GM18873 (cell line): ENCODE measurements at regions not wholly inside any gene's neighbourhood (a gene's known extent, or its start where the extent isn't known, plus 50 kb on each side); places are given as distances from the start of the nearest gene placed in this dataset.
"Not testable (repeated sequence)": the region's sequence is repeated elsewhere in the genome, so short reads cannot be mapped to it uniquely, and the experiment has no call there.

Source experiments
- ATAC-seq: cut with Tn5 transposase; IDR thresholded peaks from one replicate; pipeline ENCODE4 v1.9.1; 2021; ENCODE audit warnings: mild to moderate bottlenecking, moderate library complexity, moderate number of reproducible peaks; ENCODE audit not compliant: unreplicated experiment, low FRiP score

DNA sequence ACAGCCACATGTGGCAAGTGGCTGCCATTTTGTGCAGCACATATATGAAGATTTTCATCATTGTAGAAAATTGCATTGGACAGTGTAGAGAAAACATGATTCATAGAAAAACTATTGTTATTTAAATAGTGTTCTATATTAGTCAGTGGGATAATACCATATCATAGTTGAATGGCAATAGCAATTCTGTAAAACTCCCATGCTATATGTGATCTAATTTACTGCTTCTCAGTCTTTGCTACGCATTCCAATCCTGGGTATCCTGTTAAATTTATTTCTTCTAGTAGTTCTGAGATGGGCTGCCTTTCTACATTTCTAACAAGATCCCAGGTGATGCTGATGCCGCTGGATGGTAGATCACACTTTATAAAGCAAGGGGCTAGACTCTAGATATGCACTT lies 117.5 kb upstream of the FBXO28 start:
- ATAC-seq = not testable (repeated sequence)

DNA sequence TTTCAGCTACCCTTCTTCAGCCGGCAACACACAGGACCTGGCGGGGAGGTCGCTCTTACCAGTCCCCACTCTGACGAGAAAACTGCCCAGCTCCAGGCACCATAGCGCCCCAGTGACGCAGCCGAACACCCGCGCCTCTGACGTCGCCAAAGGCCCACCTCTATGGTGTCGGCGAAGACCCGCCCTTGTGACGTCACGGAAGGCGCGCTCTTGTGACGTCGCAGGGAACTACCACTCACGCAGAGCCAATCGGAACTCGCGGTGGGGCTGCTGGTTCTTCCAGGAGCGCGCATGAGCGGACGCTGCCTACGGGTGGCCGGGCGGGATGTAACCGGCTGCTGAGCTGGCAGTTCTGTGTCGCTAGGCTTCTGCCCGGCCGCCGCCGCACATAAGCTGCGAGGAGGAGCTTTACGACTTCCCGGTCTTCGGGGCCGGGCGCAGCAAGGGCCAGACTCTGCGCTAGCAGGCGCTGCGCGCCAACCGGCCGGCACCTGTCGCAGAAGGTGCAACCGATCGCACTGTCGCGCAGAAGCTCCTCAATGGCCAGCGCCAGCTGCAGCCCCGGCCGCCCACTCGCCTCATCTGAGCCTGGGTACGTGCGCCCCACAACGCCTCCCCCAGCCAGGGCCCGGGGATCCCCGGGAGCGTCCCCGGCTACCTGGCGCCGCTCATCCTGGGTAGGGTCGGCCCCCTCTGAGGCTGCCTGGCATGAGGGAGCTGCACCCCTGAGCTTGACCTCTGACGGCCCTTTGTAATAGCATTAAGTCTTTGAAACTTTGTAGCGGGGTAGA lies 121.3 kb upstream of the FBXO28 start:
- peak; percentile 99 for ATAC-seq

DNA sequence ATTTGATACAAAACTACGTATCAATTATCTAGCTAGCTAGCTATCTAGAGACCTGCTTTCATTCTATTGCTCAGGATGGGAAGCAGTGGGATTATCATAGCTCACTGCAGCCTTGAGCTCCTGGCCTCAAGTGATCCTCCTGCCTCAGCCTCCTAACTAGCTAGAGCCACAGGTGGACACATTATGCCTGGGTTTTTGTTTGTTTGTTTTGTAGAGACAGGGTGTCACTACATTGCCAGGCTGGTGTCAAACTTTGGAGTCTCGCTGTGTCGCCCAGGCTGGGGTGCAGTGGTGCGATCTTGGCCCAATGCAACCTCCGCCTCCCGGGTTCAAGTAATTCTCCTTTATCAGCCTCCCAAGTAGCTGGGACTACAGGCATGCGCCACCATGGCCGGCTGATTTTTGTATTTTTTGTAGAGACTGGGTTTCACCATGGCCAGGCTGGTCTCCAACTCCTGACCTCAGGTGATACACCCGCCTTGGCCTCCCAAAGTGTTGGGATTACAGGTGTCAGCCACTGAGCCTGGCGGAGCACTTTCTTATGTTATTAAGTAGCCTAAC lies 122.5 kb upstream of the FBXO28 start:
- not testable (repeated sequence) for ATAC-seq

DNA sequence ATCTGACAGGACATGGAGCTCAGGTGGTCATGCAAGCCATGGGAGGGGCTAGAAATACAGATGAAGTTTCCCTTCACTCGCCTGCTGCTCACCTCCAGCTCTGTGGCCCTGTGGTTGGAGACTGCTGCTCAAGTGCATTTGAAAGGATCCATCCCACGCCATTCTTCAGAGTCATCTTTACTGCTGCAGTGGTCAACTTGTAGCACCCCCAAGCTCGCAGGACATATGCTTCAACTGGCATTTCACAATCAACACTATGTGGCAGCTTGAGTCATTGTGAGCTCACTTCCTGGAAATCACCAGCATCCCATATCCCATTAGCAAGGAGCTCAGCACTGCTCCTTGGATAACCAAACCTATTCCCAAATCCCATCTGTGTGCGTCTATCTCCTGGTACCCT lies 116.2 kb upstream of the TP53BP2 start:
- not testable (repeated sequence) for ATAC-seq

DNA sequence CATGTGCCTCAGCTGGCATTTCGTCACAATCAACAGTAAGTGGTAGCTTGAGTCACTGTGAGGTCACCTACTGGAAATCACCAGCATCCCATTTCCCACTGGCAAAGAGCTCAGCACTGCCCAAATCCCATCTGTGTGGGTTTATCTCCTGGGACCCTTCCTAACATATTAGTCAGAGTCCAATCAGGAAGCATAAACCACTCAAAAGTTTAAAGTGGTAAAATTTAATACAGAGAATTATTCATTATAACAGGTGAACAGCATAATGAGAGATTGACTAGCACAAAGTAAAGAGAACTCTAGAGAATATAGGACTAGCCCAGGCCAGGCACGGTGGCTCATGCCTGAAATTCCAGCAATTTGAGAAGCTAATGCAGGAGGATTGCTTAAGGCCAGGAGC lies 107.1 kb upstream of the TP53BP2 start:
- not testable (repeated sequence) for ATAC-seq

DNA sequence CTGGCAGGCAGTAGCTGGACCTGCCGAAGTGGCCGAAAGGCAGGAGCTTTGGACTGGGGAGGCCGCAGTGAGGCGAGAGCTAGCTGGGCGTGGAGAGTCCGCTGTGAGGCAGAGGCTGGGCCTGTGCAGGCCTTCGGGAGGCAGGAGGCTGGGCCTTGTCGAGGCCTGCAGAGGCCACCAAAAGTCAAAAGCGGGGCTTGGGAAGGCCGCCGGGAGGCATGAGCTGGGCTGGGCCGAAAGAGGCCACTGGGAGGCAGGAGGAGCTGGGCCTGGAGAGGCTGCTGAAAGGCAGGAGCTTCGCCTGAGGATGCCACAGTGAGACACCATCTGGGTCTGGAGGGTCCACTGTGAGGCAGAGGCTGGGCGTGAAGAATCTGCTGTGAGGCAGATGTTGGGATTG lies 105.8 kb upstream of the TP53BP2 start:
- ATAC-seq = not testable (repeated sequence)

DNA sequence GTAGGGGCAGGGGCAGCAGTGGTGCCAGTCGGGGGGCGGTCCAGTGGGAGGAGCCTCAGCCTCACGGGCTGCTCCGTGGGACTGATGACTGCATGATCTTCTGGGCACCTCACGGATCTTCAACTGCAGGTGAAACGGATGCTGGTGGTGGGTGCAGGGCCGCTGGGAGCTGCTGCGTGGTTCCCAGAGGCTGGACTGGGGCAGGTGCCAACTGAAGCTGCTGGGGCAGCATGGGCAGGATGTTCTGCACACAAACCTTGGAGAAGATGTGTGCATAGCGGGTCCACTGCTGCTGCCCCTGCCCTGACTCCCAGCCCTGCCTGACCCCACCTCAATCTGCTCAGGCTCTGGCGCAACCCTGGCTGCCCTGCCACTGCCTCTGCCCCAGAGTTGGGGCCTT lies 104.2 kb upstream of the TP53BP2 start:
- ATAC-seq = not testable (repeated sequence)

DNA sequence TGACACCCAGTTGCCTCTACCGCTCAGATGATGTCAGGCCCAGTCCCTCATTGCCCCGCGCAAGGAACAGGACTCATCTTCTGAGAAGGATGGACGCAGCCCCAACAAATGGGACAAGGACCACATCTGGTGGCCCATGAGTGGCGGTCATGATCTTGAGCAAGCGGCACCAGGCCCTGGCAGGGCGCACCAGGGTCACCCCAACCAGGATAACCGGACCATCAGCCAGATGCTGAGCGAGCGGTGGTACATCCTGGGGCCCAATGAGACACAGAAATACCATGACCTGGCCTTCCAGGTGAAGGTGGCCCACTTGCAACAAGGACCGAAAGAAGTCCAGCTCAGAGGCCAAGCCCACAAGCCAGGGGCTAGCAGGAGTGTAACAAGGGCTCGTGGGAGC lies 102.3 kb upstream of the TP53BP2 start:
- not testable (repeated sequence) for ATAC-seq

DNA sequence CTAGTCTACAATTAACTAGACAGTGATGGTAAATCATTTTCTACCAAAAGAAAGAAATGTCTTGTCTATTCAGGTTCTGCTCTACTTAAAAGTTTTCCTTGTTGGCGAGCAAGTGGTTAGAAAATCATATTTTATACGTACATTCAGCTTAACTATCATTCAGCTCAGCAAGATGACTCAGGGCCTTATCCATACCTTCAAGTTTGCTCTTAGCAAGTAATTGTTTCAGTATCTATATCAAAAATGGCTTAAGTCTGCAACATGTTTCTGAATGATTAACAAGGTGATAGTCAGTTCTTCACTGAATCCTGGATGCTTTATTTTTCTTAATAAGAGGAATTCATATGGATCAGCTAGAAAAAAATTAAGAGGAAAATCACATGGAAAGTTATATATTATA lies 90.8 kb upstream of the TP53BP2 start:
- not testable (repeated sequence) for ATAC-seq

DNA sequence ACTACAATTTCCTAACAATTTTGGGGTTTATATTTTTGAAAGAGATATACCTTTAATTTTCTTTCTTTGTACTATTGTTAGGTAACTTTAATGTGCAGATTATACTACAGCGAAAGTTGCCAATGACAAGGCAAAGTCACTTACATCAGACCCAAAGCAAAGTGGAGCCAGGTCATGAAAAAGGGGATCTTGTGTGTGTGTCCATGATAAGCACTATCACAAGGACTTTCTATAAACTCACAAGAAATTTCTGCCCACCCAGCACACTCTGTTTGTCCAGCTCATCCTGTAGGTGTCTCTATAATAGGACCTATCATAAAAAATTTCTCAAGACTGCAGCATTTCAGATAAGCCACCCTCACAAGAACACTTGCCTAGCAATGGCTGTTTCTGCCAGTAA lies 85.7 kb upstream of the TP53BP2 start:
- not testable (repeated sequence) for ATAC-seq

DNA sequence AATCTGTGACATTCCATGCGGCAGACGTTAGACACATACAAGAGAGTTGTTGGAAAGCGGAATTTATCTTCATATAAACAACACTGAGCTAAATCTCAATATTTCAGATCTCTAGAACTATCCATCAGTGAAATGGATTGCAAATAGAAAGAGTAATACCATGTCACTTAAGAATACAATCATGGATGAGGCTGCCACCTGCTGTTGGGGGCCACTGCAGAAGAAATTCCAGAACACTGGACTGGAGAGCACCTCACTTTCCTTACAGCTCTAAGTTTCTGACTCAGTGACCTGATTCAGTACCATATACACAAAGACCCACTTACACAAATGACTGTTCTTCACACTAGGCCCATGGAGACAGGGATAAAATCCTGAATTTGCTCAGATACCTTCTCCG lies 75.1 kb upstream of the TP53BP2 start:
- not testable (repeated sequence) for ATAC-seq

DNA sequence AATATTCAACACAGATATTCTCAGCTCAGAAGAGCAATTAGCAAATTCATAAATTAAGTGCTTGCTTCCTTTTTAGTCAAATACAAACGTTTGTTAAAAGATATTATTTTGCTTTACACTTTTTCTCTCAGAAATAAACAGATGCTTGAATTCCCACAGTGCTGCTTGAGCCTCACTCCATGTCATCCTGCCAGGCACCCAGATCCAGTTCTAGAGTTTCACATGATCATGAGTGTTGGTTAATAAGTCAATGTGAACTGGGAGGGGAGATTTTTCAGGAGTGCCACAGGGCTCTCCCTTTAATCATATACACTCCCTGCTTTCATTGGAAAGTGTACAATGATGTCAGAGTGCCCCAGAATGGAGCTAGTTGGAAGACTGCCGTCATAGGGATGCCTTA lies 69.7 kb upstream of the TP53BP2 start:
- not testable (repeated sequence) for ATAC-seq

DNA sequence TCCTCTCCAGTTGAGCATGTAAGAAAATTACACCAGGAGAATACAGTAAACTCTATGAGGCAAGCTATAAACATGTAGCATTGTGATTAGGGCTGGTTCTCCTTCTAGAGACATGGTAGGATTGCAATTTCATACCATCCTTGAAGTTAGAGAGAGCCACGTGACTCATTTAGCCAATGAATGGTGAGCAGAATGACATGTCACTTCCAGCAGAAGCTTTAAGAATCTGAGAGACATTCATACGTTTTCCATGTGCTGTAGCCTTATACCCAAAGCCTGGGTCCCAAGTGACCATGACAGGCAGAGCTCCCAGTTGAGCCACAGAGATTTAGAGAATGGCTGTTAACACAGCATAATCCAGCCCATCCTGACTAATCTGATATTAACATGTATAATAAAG lies 68.0 kb upstream of the TP53BP2 start:
- not testable (repeated sequence) for ATAC-seq

DNA sequence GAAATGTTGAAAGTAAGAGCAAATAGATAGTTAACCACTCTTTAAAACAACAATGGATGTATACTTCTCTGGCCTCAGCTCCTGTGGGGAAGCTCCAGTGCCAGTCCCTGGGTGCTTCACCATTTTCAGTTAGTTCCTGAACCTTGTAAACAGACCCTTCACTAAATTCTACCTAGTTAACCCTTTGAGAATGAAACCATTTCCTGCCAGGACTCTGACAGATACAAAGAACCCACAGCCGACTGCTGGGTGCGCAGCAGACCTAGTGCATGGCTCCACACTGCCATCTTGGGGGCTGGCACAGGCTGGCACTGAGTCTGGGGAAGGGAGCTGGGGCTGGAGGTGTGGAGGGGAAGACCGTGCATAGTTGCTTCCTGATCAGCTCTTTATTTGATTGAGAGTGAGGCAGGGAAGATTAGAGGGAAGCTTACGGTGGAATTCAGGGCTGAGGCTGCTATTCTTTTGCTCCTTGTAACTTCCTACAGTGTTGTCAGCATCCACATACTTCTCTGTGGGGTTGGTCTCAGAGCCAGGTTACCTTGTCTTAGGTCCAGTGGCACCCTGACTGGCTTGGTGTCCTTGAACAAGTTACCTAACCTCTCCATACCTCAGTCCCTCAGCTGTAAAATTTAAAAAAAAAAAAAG lies 62.3 kb upstream of the TP53BP2 start:
- not testable (repeated sequence) for ATAC-seq

DNA sequence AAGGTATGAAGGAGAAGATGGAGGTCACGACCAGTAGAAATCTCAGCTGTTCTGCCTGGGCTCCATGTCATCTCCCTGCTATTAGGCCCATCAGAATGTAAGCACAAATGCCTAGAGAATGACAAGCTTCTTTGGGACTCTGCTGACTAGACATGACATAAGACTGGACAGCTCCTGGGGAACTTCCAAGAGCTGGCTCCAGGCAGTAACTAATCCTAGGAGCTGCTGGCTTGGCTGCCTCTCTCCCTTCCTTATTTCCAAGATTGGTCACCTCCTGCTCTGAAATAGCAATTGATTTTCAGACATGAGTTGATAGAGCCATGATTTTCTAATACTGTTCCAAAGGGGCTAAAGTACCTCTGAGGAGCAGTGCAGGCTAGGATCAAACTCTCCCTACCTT lies 57.5 kb upstream of the TP53BP2 start:
- ATAC-seq = not testable (repeated sequence)

DNA sequence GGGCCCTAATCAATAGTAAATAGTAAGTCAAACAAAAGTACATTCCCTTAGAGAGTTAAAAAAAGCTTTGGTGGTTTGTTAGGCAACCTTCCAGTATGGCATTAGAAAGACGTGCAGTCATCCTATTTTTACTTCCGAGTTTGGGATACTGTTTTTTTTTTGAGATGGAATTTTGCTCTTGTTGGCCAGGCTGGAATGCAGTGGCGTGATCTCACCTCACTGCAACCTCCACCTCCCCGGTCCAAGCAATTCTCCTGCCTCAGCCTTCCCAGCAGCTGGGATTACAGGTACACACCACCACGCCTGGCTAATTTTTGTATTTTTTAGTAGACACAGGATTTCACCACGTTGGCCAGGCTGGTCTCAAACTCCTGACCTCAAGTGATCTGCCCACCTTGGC lies 54.0 kb upstream of the TP53BP2 start:
- not testable (repeated sequence) for ATAC-seq

DNA sequence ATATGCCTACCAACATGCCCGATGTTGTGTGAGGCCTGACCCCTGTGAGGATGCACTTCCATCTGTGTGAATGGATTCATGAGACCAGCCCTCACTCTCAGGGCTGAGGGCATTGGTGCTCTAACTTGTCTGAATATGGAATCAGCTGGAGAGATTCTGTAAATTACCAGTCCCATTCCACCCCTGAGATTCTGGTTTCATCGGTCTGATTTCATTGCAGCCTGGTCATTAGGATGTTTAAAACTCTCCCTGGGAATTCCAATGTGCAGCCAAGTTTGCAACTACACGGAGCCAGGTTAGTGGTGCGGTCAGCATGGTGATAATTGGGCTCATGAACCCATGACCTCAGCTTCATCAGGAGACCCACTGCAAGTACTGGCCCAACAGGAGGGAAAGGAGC lies 51.4 kb upstream of the TP53BP2 start:
- ATAC-seq = not testable (repeated sequence)

DNA sequence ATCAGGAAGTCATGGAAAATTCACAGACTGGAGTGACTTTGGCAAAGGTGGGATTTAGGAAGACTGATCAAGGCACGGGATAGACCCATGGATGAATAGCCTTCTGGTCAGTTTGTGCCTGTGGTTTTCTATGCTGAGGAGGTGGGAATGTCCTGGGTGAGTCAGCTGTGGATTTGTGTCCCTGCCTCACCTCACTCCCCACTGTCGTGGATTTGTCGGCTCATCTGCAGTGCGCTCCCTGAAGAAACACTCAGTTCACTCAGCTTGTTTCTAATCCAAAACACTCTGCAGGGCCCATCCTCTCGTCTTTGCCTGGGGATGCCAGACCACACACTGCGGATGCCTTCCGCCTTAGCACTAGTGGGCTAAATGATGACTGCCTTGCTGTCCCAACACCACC lies 50.2 kb upstream of the TP53BP2 start:
- ATAC-seq = not testable (repeated sequence)
